GM12874 (cell line): ENCODE measurements at regions not wholly inside any gene's neighbourhood (a gene's known extent, or its start where the extent isn't known, plus 50 kb on each side); places are given as distances from the start of the nearest gene placed in this dataset.

ENCODE experiments used
- CTCF ChIP-seq: IDR thresholded peaks from 2 replicates; pipeline ENCODE4 v1.5.1; 2011; ENCODE audit warnings: low read depth, mild to moderate bottlenecking, control low read depth, low read length, moderate library complexity; ENCODE audit not compliant: insufficient read depth

GRCh38 chr2:65846989-65847678 is 414.7 kb upstream of the SPRED2 start:
- no peak for TF ChIP-seq CTCF

- no peak for TF ChIP-seq CTCF
Measured at GRCh38 chr2:65845442-65846182, 413.2 kb upstream of the SPRED2 start.

- TF ChIP-seq CTCF: no peak
Measured at GRCh38 chr2:65842104-65842503, 409.7 kb upstream of the SPRED2 start.

- no peak for TF ChIP-seq CTCF
Measured at GRCh38 chr2:65835975-65836549, 403.7 kb upstream of the SPRED2 start.

GRCh38 chr2:65834771-65835475 is 402.5 kb upstream of the SPRED2 start:
- TF ChIP-seq CTCF: no peak

GRCh38 chr2:65834062-65834461 is 401.7 kb upstream of the SPRED2 start:
- no peak for TF ChIP-seq CTCF

GRCh38 chr2:65831509-65831908 is 399.1 kb upstream of the SPRED2 start:
- TF ChIP-seq CTCF: no peak
